Keratinocyte (primary cell): ENCODE measurements at regions not wholly inside any gene's neighbourhood (a gene's known extent, or its start where the extent isn't known, plus 50 kb on each side); places are given as distances from the start of the nearest gene placed in this dataset.

ENCODE experiments used
- DNase-seq: peaks from one replicate; pipeline ENCODE4 v3.0.0-alpha.2; 2011; ENCODE audit warnings: low read depth, missing footprints, low spot score
- FAIRE-seq: peaks from 2 replicates; lab custom pipeline; 2011; peaks lifted over from hg19 to GRCh38; lab: Jason Lieb, UNC
- H2AFZ ChIP-seq: 2 replicates; pipeline ENCODE4 v1.6.0; 2012; ENCODE audit warnings: low read length, control low read depth, inconsistent platforms; ENCODE audit not compliant: control insufficient read depth
- H3K27ac ChIP-seq: 2 replicates; pipeline ENCODE4 v1.5.1; 2011; ENCODE audit warnings: low read length; ENCODE audit not compliant: control insufficient read depth, insufficient read depth
- H3K27me3 ChIP-seq: 3 replicates; pipeline ENCODE4 v1.6.0; 2011; ENCODE audit warnings: low read length; ENCODE audit not compliant: control insufficient read depth, insufficient read depth; ENCODE audit errors: extremely low read depth
- H3K36me3 ChIP-seq, 2 experiments: 2 replicates in 1 of 2; 3 replicates in 1 of 2; pipeline ENCODE4 v1.5.1; 2011; ENCODE audit warnings: low read length in 2 of 2, mild to moderate bottlenecking in 1 of 2; ENCODE audit not compliant: control insufficient read depth in 2 of 2, insufficient read depth in 2 of 2; ENCODE audit errors: extremely low read depth in 1 of 2
- H3K4me1 ChIP-seq: 3 replicates; pipeline ENCODE4 v1.5.1; 2011; ENCODE audit warnings: low read length; ENCODE audit not compliant: control insufficient read depth, insufficient read depth; ENCODE audit errors: extremely low read depth
- H3K4me2 ChIP-seq: 3 replicates; pipeline ENCODE4 v1.6.0; 2011; ENCODE audit warnings: low read depth, low read length; ENCODE audit not compliant: control insufficient read depth, insufficient read depth; ENCODE audit errors: extremely low read depth
- H3K4me3 ChIP-seq, 3 experiments: fragments of 200-600 bp in 1 of 3; sonication (generic) in 1 of 3; 2 replicates in 2 of 3; 3 replicates in 1 of 3; pipeline ENCODE4 v1.5.1; 2011 to 2016; ENCODE audit warnings: low read length in 3 of 3, mild to moderate bottlenecking in 3 of 3, control low read depth in 2 of 3, inconsistent platforms in 1 of 3, low read depth in 1 of 3, mixed read lengths in 1 of 3, mixed run types in 1 of 3, moderate library complexity in 1 of 3; ENCODE audit not compliant: control insufficient read depth in 2 of 3, insufficient read depth in 2 of 3; ENCODE audit errors: extremely low read depth in 1 of 3
- H3K79me2 ChIP-seq: 2 replicates; pipeline ENCODE4 v1.6.0; 2012; ENCODE audit warnings: low read length; ENCODE audit not compliant: control insufficient read depth, insufficient read depth
- H3K9ac ChIP-seq: 3 replicates; pipeline ENCODE4 v1.6.0; 2011; ENCODE audit warnings: low read length; ENCODE audit not compliant: control insufficient read depth, insufficient read depth; ENCODE audit errors: extremely low read depth
- H3K9me1 ChIP-seq: 3 replicates; pipeline ENCODE4 v1.6.0; 2011; ENCODE audit warnings: low read length; ENCODE audit not compliant: control insufficient read depth, insufficient read depth; ENCODE audit errors: extremely low read depth
- H3K9me3 ChIP-seq: 2 replicates; pipeline ENCODE4 v1.5.1; 2012; ENCODE audit warnings: low read depth, low read length; ENCODE audit not compliant: control insufficient read depth
- H4K20me1 ChIP-seq: 3 replicates; pipeline ENCODE4 v1.6.0; 2011; ENCODE audit warnings: low read length; ENCODE audit not compliant: control insufficient read depth, insufficient read depth; ENCODE audit errors: extremely low read depth
- EZH2 ChIP-seq: IDR thresholded peaks from one replicate; pipeline ENCODE4 v1.6.1; 2012; ENCODE audit warnings: inconsistent platforms, mild to moderate bottlenecking, low read length, moderate library complexity
- dilution Hi-C: fragments of 300-500 bp; cut with MboI; formaldehyde crosslinking; loops from one replicate; pipeline ENCODE4 v1.7.0; 2020; ENCODE audit warnings: low sequenced_read_pairs; ENCODE audit not compliant: extremely low pct_ligation_motif_present
- TF ChIP-seq, protein P1 (sequence below), 3 experiments: IDR thresholded peaks in 1 of 3; conservative IDR thresholded peaks in 1 of 3; optimal IDR thresholded peaks in 1 of 3; 2 replicates in 2 of 3; 3 replicates in 1 of 3; pipeline versions ENCODE3 to v1.5.1; 2011; ENCODE audit warnings: low read length in 3 of 3, mild to moderate bottlenecking in 3 of 3, moderate library complexity in 2 of 3, control low read depth in 1 of 3, inconsistent platforms in 1 of 3; ENCODE audit not compliant: insufficient read depth in 2 of 3; ENCODE audit errors: extremely low read depth in 1 of 3

DNA sequence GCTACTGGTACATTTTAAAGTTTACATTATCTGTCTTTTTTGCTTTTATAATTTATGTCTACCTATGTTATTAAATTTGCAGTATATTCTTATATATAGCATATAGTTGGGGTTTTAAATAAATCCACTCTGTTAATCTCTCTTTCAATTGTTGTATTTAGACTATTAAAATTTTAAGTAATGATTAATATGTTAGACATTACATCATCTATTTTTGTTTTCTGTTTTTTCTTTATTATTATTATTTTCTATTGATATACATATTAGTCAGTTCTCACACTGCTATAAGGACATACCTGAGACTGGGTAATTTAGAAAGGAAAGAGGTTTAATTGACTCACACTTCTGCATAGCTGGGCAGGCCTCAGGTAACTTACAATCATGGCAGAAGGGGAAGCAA is 1338.2 kb upstream of the GJE1 start:
- Histone ChIP-seq H3K27ac (no peak overlapping the region), H3K4me2 (no peak overlapping the region), H3K9me3 (no peaks in the 10 kb centered on the region), H3K4me1 (no peaks in the 10 kb centered on the region), H4K20me1 (no peaks in the 10 kb centered on the region), H3K36me3 (no peaks in the 10 kb centered on the region), H2AFZ (no peak overlapping the region), H3K9me1 (no peaks in the 10 kb centered on the region), H3K79me2 (no peaks in the 10 kb centered on the region), H3K4me3 (no peak overlapping the region), H3K9ac (no peak overlapping the region), H3K27me3 (no peaks in the 10 kb centered on the region)
- TF ChIP-seq EZH2, result no peak
- TF ChIP-seq, protein P1, sequence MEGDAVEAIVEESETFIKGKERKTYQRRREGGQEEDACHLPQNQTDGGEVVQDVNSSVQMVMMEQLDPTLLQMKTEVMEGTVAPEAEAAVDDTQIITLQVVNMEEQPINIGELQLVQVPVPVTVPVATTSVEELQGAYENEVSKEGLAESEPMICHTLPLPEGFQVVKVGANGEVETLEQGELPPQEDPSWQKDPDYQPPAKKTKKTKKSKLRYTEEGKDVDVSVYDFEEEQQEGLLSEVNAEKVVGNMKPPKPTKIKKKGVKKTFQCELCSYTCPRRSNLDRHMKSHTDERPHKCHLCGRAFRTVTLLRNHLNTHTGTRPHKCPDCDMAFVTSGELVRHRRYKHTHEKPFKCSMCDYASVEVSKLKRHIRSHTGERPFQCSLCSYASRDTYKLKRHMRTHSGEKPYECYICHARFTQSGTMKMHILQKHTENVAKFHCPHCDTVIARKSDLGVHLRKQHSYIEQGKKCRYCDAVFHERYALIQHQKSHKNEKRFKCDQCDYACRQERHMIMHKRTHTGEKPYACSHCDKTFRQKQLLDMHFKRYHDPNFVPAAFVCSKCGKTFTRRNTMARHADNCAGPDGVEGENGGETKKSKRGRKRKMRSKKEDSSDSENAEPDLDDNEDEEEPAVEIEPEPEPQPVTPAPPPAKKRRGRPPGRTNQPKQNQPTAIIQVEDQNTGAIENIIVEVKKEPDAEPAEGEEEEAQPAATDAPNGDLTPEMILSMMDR (optimal IDR thresholded peaks at IDR 0.05 in 1 of 3, IDR thresholded peaks at IDR 0.05 in 1 of 3, conservative IDR thresholded peaks at IDR 0.05 in 1 of 3; ENCODE audit: extremely low read depth in 1 of 3, insufficient read depth in 2 of 3, low read length in 3 of 3), result no peak
- no peak for FAIRE-seq
- no peak for DNase-seq
- dilution Hi-C loops, result no loop called here

DNA sequence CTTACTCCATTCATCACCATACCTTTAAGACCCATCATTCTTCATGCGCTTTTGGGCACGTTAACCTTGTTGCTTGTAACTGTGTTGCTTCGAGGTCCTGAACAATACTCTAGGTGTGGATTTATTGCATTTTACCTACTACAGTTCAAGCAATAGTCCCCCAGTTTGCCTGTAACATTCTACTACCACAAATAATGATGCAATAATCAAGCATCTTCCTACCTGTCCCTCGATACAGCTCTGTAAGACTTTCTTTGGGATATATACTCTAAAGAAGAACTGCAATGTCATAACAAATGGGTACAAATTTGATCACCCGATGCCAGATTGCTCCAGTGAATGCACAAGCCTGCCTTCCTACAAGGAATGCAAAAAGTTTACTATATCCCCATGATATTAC is 1342.6 kb upstream of the GJE1 start:
- TF ChIP-seq, protein P1 (optimal IDR thresholded peaks at IDR 0.05 in 1 of 3, IDR thresholded peaks at IDR 0.05 in 1 of 3, conservative IDR thresholded peaks at IDR 0.05 in 1 of 3; ENCODE audit: extremely low read depth in 1 of 3, insufficient read depth in 2 of 3, low read length in 3 of 3), result no peak
- no peak for TF ChIP-seq EZH2
- dilution Hi-C loops, result no loop called here
- Histone ChIP-seq H2AFZ (no peak overlapping the region), H3K4me3 (no peak overlapping the region), H3K27me3 (no peaks in the 10 kb centered on the region), H3K36me3 (no peaks in the 10 kb centered on the region), H3K9me1 (no peaks in the 10 kb centered on the region), H3K4me1 (peaks cover 1% of the 10 kb centered on the region), H3K9ac (no peak overlapping the region), H3K9me3 (no peaks in the 10 kb centered on the region), H3K4me2 (no peak overlapping the region), H3K79me2 (no peaks in the 10 kb centered on the region), H4K20me1 (no peaks in the 10 kb centered on the region), H3K27ac (no peak overlapping the region)
- no peak for FAIRE-seq
- no peak for DNase-seq
